Heart right ventricle (tissue), 16 donors: ENCODE measurements at regions not wholly inside any gene's neighbourhood (a gene's known extent, or its start where the extent isn't known, plus 50 kb on each side); places are given as distances from the start of the nearest gene placed in this dataset.
A peak's percentile ranks its signal among the peaks of the same experiment; 100 is the strongest.

Source experiments
- ATAC-seq, 8 donors: fragments of 200-7000 bp; cut with Tn5 transposase; one replicate each; pipeline ENCODE4 v1.9.1; 2020; ENCODE audit warnings: mild to moderate bottlenecking in 8 of 8, moderate library complexity in 8 of 8, moderate number of reproducible peaks in 1 of 8
- DNase-seq, 2 donors: peaks; one replicate each; pipeline ENCODE4 v3.0.0-alpha.2; 2020
- H3K27ac ChIP-seq, 10 donors: fragments of 200-600 bp; sonication (generic) in 2 of 10; one replicate each; pipeline versions ENCODE4 v1.5.0 to v1.8.0; 2020 to 2022; ENCODE audit warnings: mild to moderate bottlenecking in 3 of 10
- H3K27me3 ChIP-seq, 7 donors: fragments of 200-600 bp; one replicate each; pipeline ENCODE4 v1.8.0; 2021 to 2022; ENCODE audit warnings: mild to moderate bottlenecking in 2 of 7
- H3K36me3 ChIP-seq, 9 donors: fragments of 200-600 bp; sonication (generic) in 1 of 9; one replicate each; pipeline versions ENCODE4 v1.5.0 to v1.8.0; 2020 to 2022; ENCODE audit warnings: mild to moderate bottlenecking in 2 of 9
- H3K4me1 ChIP-seq, 9 donors: fragments of 200-600 bp; sonication (generic) in 1 of 9; one replicate each; pipeline versions ENCODE4 v1.5.0 to v1.8.0; 2020 to 2022; ENCODE audit warnings: mild to moderate bottlenecking in 4 of 9
- H3K4me3 ChIP-seq, 10 donors: fragments of 200-600 bp; sonication (generic) in 2 of 10; one replicate each; pipeline versions ENCODE4 v1.5.0 to v1.8.0; 2020 to 2022; ENCODE audit warnings: mild to moderate bottlenecking in 7 of 10, moderate library complexity in 2 of 10
- H3K9me3 ChIP-seq, 11 donors: fragments of 200-600 bp in 10 of 11; sonication (generic) in 2 of 11; one replicate each; pipeline versions ENCODE4 v1.5.0 to v1.8.0; 2013 to 2022; ENCODE audit warnings: mild to moderate bottlenecking in 2 of 11, control low read depth in 1 of 11, moderate library complexity in 1 of 11
- WGBS, 2 donors: extraction: QIAGEN DNeasy Blood & Tissue Kit; methylation state at CpG; one replicate each; pipeline ENCODE4 v1.1.7; 2013; ENCODE audit warnings: inconsistent platforms in 1 of 2; 5-methylcytosine and 5-hydroxymethylcytosine counted together
- intact Hi-C, 10 donors: fragments of 100-400 bp; cut with DNase I; formaldehyde crosslinking; loops; one replicate each; pipeline versions ENCODE4 v1.11.1 to v1.14.2; 2022
- TF ChIP-seq, protein P1 (sequence below), 9 donors: fragments of 200-600 bp; sonication (generic) in 2 of 9; IDR thresholded peaks; one replicate each; pipeline versions ENCODE4 v1.5.0 to v1.8.0; 2021 to 2022; ENCODE audit warnings: antibody characterized with exemption in 9 of 9, mild to moderate bottlenecking in 5 of 9, moderate library complexity in 1 of 9
- donor health status: Arrhythmogenic right ventricular cardiomyopathy.
- donor health status: ischemic (EF 13 %, LVEDD 7.1; RV severe dilation, severe dysfunction).
- donor health status: healthy with polysubstance abuse.
- donor health status: DM: no; HTN: yes; CAD: no.
- donor health status: DM: no; HTN: no; CAD: no.
- donor health status: ischemic (EF 25% LVEDD 6.9; RV normal size, moderate dysfunction).
- donor health status: ischemic (EF 25% LVEDD 5.7; RV mildly dilated, moderate dysfunction).
- donor health status: healthy.
- donor health status: DM: yes; HTN: yes; CAD: no.
- donor health status: Ischemic cardiomyopathy.
- donor health status: ischemic (EF 35%, LVEDD 5.7; RV mildly dilated, moderate dysfunction).
- donor health status: nonischemic (EF 11% LVEDD 7.7; RV severe dilation, severe dysfunction).
- donor health status: DM: yes; HTN: yes; CAD: no.
- donor health status: PGD.
- donor health status: ischemic (EF 29% LVEDD 5.4; RV normal size, mild dysfunction).
- donor health status: nonischemic (EF 23%, LVEDD 6.1; RV moderate dilation, normal function).

DNA sequence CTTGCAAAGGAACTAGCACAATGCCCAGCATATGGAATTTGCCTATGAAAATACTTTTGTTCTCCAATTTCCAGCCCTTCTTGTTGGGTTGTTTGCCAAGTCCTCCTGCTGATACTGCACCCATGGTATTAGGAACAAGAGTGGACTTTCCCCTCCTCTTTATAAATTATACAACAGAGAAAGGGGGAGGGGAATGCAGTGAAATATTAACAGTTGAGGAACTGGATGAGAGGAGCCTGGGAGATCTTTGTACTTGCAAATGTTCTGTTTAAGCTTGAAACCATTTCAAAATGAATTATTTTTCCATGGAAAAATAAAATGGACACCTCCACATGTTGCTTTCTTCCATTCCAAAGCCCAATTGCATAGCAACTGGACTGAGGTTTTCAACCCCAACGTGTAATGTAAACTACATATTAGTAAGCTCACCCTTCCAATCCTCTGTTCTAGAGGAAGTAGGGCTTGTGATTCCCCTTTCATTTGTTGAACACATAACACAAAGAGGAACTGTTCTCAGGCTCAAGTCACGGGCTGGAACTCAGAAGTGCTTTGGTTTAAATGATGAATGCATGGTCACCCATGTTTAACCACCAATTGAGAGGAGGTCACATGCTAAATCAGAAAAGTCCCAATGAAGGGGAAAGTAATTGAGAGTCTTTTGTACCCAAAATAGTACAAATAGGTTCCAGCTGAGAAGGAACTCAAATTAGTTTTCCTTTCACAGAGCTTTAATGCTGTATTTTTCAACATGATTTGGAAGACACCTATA, 66.2 kb upstream of the ZC3H12C start:
- Histone ChIP-seq H3K4me1 (peaks cover 0 to 10% (median 0%) of the 10 kb centered on the region in 9 donors), H3K4me3 (no peak overlapping the region), H3K27ac (peak overlapping the region in 1 of 10 donors; percentile 11), H3K9me3 (no peaks in the 10 kb centered on the region), H3K27me3 (no peaks in the 10 kb centered on the region), H3K36me3 (no peaks in the 10 kb centered on the region)
- DNase-seq: no peak
- intact Hi-C loops: no loop called here
- TF ChIP-seq, protein P1, sequence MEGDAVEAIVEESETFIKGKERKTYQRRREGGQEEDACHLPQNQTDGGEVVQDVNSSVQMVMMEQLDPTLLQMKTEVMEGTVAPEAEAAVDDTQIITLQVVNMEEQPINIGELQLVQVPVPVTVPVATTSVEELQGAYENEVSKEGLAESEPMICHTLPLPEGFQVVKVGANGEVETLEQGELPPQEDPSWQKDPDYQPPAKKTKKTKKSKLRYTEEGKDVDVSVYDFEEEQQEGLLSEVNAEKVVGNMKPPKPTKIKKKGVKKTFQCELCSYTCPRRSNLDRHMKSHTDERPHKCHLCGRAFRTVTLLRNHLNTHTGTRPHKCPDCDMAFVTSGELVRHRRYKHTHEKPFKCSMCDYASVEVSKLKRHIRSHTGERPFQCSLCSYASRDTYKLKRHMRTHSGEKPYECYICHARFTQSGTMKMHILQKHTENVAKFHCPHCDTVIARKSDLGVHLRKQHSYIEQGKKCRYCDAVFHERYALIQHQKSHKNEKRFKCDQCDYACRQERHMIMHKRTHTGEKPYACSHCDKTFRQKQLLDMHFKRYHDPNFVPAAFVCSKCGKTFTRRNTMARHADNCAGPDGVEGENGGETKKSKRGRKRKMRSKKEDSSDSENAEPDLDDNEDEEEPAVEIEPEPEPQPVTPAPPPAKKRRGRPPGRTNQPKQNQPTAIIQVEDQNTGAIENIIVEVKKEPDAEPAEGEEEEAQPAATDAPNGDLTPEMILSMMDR (IDR thresholded peaks at IDR 0.05): no peak
- 79 to 88% methylated on average over 2 of the region's 2 CpGs for WGBS, 2 donors
- ATAC-seq: peak in 3 of 8 donors; percentile 33 to 75 (median 46)

DNA sequence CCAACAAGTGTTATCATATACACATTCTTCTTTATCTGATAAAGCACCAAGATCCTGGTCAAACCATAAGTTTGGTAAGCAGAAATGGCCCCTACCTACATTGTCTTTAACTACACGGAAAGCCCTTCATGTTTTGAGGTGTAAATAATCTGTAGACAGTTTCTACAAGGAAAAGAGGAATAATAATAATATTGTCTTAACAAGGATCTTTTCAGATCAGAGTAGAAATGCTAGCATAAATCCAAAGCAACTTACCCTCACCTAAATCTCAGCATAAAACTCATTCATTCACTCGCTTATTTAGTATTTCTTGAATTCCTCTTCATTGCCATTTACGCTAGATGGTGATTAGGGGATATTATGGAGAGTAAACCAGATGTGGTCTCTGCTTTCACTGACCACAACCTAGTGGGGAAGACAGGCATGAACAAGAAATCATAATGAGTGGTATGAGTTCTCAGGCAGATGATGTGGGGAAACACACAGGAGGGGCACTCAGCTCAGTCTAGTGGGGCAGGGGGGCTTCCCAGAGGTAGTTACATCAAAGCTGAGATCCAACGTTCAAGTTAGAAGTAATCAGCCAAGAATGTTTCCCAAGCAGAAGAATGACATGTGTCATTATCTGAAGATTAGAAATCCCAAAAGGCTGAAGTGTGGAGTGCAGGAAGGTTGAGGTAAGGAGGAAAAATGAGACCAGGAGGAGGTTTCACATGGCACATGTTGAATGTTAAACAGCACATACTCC, 65.4 kb upstream of the ZC3H12C start:
- H3K4me3 ChIP-seq: no peak overlapping the region
- no peaks in the 10 kb centered on the region for H3K9me3 ChIP-seq
- ATAC-seq (no peak), DNase-seq (no peak)
- peaks cover 0 to 10% (median 0%) of the 10 kb centered on the region in 9 donors for H3K4me1 ChIP-seq
- H3K36me3 ChIP-seq: no peaks in the 10 kb centered on the region
- no peaks in the 10 kb centered on the region for H3K27me3 ChIP-seq
- no peak overlapping the region for H3K27ac ChIP-seq
- TF ChIP-seq, protein P1 (IDR thresholded peaks at IDR 0.05): no peak
- WGBS, 2 donors: 77 to 80% methylated on average over 4 of the region's 4 CpGs
- intact Hi-C loops: no loop called here

DNA sequence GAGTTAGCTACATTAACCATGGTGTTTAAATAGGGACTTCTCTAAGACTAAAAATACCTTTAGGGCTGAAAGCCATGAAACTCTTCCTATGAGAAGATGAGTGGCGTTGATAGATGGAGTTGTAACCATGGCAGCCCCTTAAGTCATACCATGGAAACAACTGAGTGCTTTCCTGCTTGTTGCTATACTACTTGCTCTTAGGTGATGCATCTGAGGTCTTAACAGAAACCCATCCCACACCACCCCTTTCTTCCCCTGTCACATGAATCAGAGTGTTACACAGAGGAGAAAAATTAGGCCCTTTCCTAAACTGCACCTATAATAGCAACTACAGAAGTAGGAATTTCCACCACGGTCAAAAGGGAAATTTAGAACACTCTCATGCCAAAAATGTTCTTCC, 64.3 kb upstream of the ZC3H12C start:
- Histone ChIP-seq H3K27me3 (no peaks in the 10 kb centered on the region), H3K4me3 (no peak overlapping the region), H3K27ac (no peak overlapping the region), H3K4me1 (peaks cover 0 to 10% (median 0%) of the 10 kb centered on the region in 9 donors), H3K36me3 (no peaks in the 10 kb centered on the region), H3K9me3 (no peaks in the 10 kb centered on the region)
- 64 to 77% methylated on average over 2 of the region's 2 CpGs for WGBS, 2 donors
- ATAC-seq (no peak), DNase-seq (no peak)
- intact Hi-C loops: no loop called here
- TF ChIP-seq, protein P1 (IDR thresholded peaks at IDR 0.05): no peak

DNA sequence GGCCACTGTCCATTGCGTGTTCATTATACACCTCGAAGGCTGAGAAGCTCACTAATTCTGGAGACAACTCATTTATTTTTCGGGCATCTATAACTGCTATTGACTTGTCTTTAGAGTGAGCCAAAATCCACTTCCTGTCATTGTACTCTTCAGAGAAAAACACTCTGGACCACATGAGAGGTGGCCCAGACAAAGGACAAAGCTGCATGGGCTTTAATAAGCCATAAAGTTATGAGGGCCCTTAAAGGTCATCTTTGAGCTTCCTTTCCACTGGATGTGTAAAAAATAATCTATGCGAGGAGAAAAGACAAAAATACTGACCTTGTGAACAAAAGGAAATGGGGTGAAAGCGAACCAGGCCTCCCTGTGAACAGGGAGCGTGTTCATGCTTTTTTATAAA, 63.5 kb upstream of the ZC3H12C start:
- H3K9me3 ChIP-seq: no peaks in the 10 kb centered on the region
- H3K27me3 ChIP-seq: no peaks in the 10 kb centered on the region
- intact Hi-C loops: no loop called here
- no peak overlapping the region for H3K4me3 ChIP-seq
- peak in 5 of 8 donors; percentile 48 to 58 (median 55) for ATAC-seq
- no peak for DNase-seq
- H3K27ac ChIP-seq: no peak overlapping the region
- WGBS, 2 donors: 62 to 72% methylated on average over 6 of the region's 6 CpGs
- peaks cover 0 to 10% (median 0%) of the 10 kb centered on the region in 9 donors for H3K4me1 ChIP-seq
- H3K36me3 ChIP-seq: no peaks in the 10 kb centered on the region
- TF ChIP-seq, protein P1 (IDR thresholded peaks at IDR 0.05): no peak
